HG03378 (cell line): ENCODE measurements at regions not wholly inside any gene's neighbourhood (a gene's known extent, or its start where the extent isn't known, plus 50 kb on each side); places are given as distances from the start of the nearest gene placed in this dataset.

Experiments
- ATAC-seq: cut with Tn5 transposase; IDR thresholded peaks from one replicate; pipeline ENCODE4 v1.9.1; 2021; ENCODE audit warnings: mild to moderate bottlenecking, moderate library complexity; ENCODE audit not compliant: unreplicated experiment

- ATAC-seq: no peak
Observed at GRCh38 chr11:112728288-112728687, 232.9 kb upstream of the NCAM1 start.

DNA sequence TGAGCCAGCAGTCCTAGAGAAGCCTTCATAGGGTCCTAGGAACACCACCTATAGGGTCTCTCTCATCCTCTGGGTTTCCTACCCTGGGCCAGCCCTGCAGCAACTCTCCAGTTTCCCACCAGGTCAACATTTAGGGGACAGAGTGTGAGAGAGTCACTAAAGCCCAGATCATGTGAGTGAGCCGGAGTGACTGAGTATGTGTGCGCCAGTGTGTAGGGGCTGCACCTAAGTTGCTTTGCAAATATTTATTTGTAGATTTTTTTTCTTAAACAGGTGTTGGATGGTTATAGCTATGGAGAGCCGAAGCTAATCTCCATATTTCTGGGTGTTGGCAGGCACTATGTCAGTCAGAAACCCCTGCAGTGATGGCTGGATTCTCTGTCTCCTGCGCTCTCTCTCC lies 232.5 kb upstream of the NCAM1 start:
- ATAC-seq: no peak

GRCh38 chr11:112730591-112730990 lies 230.6 kb upstream of the NCAM1 start:
- ATAC-seq: no peak

DNA sequence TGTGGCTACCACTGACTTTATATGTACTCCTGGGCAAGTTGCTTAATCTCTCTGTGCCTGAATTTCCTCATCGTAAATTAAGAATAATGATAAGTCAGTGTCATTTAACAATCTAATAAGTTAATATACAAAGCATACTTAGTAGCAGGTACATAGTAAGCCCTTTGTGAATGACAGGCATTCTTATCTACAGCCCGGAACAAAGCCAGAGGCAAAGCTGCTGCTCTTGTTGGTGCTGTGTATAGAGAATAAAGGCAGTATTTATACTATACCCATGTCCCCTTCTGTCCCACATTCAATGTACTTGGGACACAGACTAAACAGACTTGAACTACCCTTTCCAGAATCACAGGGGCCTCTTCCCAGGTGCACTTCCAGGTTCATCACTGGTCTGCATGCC lies 229.7 kb upstream of the NCAM1 start:
- ATAC-seq: no peak

DNA sequence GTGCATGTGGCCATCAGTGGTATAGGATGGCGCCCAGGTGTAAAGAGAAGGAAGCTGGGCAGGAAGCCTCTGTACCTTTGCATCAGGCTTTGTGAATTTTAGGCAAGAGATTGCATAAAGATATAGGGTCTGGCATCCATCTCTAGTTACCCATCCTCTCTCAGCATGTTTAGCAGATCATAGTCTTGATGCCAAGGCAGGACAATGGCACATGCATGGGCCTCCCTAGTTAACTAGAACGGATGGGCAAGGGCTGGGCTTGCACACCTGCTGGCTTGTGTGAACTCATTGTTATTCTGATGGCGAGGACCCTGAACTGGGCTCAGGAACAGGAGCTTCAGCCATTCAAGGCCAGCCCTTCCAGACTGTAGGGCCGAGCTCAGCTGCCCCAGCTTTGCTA lies 229.2 kb upstream of the NCAM1 start:
- no peak for ATAC-seq

GRCh38 chr11:112734207-112734606 lies 227.0 kb upstream of the NCAM1 start:
- ATAC-seq: no peak

GRCh38 chr11:112735470-112735869 lies 225.8 kb upstream of the NCAM1 start:
- no peak for ATAC-seq

- ATAC-seq: no peak
Observed at GRCh38 chr11:112744041-112744440, 217.2 kb upstream of the NCAM1 start.

DNA sequence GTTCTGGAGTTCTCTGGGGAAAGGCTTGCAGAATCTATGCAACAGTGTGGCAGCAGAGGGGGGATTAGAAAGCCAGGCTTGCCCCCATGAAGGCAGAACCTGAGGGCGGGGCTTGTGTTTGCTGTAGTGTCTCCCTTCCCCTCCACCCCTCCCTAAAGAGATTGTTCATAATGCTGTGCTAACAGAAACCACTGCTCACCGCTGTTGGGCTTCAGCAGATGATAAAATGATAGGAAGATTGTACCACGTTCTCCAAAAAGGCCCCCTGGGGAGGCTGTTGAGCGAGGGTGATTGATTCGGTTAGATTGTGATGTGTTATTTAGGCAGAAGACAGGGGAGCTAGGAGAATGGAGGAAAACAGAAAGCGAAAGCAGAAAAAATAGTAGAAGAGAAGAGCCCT lies 215.2 kb upstream of the NCAM1 start:
- ATAC-seq: no peak

DNA sequence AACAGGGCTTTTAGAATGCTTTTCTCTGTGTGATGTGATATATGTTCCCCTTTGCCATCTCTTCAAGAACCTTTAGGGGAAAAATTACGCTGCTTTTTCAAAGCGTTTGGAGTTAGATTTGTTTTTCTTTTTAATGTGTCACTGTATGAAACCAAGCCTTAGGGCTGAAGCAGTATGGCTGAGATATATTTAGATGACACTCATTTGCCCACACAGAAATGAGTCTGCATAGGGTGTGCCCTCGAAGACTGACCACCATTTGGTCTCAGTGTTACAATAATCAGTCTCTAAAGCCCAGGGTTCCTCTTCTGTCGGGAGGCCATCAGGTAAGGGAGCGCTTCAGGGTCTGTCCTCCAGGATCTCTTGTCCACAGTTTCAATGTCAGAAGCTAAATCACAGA lies 213.0 kb upstream of the NCAM1 start:
- ATAC-seq: no peak

- no peak for ATAC-seq
Observed at GRCh38 chr11:112748713-112749543, 212.3 kb upstream of the NCAM1 start.

- no peak for ATAC-seq
Observed at GRCh38 chr11:112751329-112751728, 209.9 kb upstream of the NCAM1 start.

GRCh38 chr11:112751772-112752171 lies 209.4 kb upstream of the NCAM1 start:
- ATAC-seq: no peak

DNA sequence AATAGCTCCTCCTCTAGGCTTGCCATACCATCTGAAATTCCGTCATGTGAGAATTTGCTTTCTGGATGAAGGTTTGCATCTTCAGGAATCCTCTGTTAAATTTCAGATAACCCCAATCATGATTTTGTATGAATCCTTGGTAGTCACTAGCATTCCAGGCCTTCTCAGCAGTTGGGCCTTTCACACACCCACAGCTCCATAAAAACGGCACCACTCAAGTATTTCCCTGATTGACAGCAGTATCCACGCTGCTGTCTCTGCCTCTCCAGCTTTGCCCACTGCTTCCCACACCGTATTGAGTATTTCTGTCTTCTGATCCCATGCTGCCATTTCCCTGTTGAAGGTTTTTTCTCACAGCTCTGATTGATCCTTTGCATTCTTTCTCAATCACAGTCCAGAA lies 208.7 kb upstream of the NCAM1 start:
- no peak for ATAC-seq

DNA sequence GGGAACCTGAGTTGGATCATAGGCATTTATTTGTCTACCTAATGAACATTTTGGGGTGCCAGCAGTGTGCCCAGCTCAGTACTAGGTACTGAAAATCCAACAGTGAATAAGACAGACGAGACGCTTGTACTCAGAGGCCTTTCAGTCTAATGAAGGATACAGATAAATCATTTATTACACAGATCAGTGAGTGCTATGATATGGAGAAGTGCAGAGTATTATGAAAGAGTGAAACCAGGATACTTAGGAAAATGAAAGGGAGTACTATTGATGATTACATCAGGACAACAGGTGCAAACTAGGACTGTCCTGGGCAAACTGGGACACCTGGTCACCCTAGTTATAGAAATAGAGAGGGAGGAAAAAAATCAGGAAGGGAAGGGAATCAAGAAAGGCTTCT lies 207.5 kb upstream of the NCAM1 start:
- no peak for ATAC-seq

GRCh38 chr11:112759418-112759817 lies 201.8 kb upstream of the NCAM1 start:
- no peak for ATAC-seq

DNA sequence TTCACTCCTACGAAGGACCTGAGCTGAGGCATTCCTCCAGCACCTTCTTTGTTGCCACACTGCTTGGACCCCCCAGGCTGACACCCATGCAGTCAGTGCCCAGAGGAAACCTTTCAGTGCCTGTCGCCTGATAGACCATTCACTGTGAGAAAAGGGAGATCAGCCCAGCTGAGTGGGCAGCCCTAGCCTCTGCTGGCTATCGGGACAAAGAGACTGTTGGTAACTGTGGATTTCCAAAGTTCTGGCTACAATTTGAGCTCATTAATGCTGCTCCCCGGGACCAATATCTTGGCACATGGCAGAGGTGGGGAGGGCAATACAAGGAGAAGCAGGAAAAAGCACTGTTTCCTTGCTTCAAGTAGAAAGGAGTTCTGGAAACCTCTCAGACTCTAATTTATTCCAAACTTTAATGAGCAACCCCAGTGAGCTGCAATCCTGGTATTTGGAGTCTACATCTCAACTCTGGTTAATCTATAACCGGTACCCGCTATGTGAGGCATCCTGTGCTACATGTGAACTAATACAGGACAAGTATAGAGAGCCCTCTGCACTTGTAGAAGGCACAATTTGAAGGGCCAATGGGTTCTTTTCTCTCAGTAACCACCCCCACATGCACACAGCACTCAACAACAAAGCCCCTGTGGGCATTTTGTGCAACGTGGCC lies 200.7 kb upstream of the NCAM1 start:
- ATAC-seq: no peak

DNA sequence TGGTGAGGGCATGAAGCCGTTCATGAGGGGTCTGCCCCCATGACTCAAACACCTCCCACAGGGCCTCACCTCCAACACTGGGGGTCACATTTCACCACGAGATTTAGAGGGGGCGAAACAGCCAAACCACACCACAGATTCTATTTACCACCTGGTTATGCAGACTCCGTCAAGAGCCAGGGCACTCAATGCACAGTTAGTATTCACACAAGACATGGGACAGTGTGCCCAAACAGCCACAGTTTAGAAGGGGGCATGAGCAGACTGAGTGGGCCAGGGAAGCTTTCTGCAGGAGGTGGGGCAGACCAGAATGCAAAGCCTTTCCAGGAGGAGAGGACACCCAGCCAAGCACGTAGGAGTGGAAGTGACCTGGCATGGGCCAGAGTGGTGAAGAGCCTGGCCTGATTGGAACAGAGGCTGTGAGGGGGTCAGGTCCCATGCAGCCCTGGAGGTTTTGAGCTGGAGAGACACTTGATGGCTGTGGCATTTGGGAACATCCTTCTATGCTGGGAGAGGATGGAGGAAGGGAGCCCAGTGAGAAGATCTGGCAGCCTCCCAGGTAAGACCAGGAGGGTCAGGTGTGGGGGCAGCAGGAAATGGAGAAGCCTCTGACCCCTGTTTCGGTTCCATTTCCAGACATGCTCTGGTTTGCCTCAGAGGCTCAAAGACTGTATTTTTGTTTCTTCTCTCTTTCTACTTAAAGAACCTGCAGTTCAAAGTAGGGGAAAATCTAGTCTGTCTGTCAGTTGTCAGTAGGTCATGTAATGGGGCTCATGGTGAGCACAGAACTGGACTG lies 199.1 kb upstream of the NCAM1 start:
- ATAC-seq: no peak

GRCh38 chr11:112762707-112763090 lies 198.5 kb upstream of the NCAM1 start:
- no peak for ATAC-seq

GRCh38 chr11:112765337-112765736 lies 195.9 kb upstream of the NCAM1 start:
- no peak for ATAC-seq

- no peak for ATAC-seq
Observed at GRCh38 chr11:112769170-112769569, 192.1 kb upstream of the NCAM1 start.

DNA sequence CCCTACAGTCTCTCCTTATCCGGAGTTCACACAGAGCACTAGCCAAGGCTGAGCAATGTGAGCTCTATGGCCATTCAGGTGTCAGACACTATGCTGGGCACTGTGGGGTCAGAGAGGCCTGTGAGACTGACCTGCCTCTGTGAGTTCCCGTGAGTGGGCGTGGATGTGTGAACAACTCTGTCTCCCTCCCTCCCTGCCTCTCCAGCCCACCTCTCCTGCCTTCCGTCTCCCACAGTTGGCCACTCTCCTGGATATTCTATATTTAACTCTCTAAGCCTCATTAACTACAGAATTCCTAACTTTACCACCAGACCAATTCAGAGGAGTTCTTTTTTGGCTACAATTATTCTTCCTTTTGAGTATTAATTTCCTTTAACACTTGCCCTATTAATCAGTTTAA lies 191.6 kb upstream of the NCAM1 start:
- ATAC-seq: no peak
